CD4-positive, alpha-beta memory T cell (primary cell): ENCODE measurements at regions not wholly inside any gene's neighbourhood (a gene's known extent, or its start where the extent isn't known, plus 50 kb on each side); places are given as distances from the start of the nearest gene placed in this dataset.

Experiments used
- CTCF ChIA-PET: fragments of 350-600 bp; sonication (Branson Sonifier 250); formaldehyde crosslinking; loops from one replicate; lab custom pipeline; 2021; ENCODE audit warnings: inconsistent platforms; ENCODE audit not compliant: partially characterized antibody; lab: Charles Lee
- POLR2A ChIA-PET: fragments of 350-600 bp; sonication (Branson Sonifier 250); formaldehyde crosslinking; loops from one replicate; lab custom pipeline; 2021; ENCODE audit not compliant: partially characterized antibody; lab: Charles Lee
- DNase-seq, 5 donors: peaks; one replicate each; pipeline versions ENCODE4 v3.0.0 to v3.0.0-alpha.2; 2020 to 2022; ENCODE audit warnings: mixed read lengths in 1 of 5
- H3K27ac ChIP-seq: one replicate; pipeline ENCODE4 v1.7.0; 2013; ENCODE audit warnings: low read depth, low read length
- H3K27me3 ChIP-seq: 2 replicates; pipeline ENCODE4 v1.7.0; 2013; ENCODE audit warnings: mild to moderate bottlenecking, low read length, moderate library complexity; ENCODE audit not compliant: insufficient read depth
- H3K36me3 ChIP-seq: 2 replicates; pipeline ENCODE4 v1.7.0; 2013; ENCODE audit warnings: mild to moderate bottlenecking, low read length, moderate library complexity; ENCODE audit not compliant: insufficient read depth
- H3K4me1 ChIP-seq: 2 replicates; pipeline ENCODE4 v1.7.0; 2013; ENCODE audit warnings: mild to moderate bottlenecking, low read length, moderate library complexity; ENCODE audit not compliant: insufficient read depth
- H3K4me3 ChIP-seq, 2 donors: one replicate each; pipeline ENCODE4 v1.7.0; 2013; ENCODE audit warnings: low read length in 2 of 2, mild to moderate bottlenecking in 1 of 2
- H3K9me3 ChIP-seq, 2 donors: one replicate each; pipeline ENCODE4 v1.7.0; 2013; ENCODE audit warnings: low read length in 2 of 2, control low read depth in 1 of 2; ENCODE audit not compliant: control insufficient read depth in 1 of 2
- H3K27ac Mint-ChIP-seq, 7 donors: one replicate each; pipeline ENCODE4 v1.8.0; 2020 to 2021; ENCODE audit warnings: mixed read lengths in 7 of 7, mild to moderate bottlenecking in 6 of 7, inconsistent platforms in 3 of 7, moderate library complexity in 3 of 7
- H3K27me3 Mint-ChIP-seq, 2 donors: one replicate each; pipeline ENCODE4 v1.8.0; 2020 to 2021; ENCODE audit warnings: mixed read lengths in 2 of 2
- H3K36me3 Mint-ChIP-seq, 2 donors: one replicate each; pipeline ENCODE4 v1.8.0; 2020 to 2021; ENCODE audit warnings: mixed read lengths in 2 of 2, inconsistent platforms in 1 of 2, mild to moderate bottlenecking in 1 of 2
- H3K4me1 Mint-ChIP-seq, 4 donors: one replicate each; pipeline ENCODE4 v1.8.0; 2020 to 2021; ENCODE audit warnings: mixed read lengths in 4 of 4, mild to moderate bottlenecking in 1 of 4
- H3K4me3 Mint-ChIP-seq, 8 donors: one replicate each; pipeline ENCODE4 v1.8.0; 2020 to 2021; ENCODE audit warnings: mixed read lengths in 8 of 8, mild to moderate bottlenecking in 7 of 8, moderate library complexity in 6 of 8, inconsistent platforms in 3 of 8
- H3K9me3 Mint-ChIP-seq, 8 donors: one replicate each; pipeline ENCODE4 v1.8.0; 2020 to 2021; ENCODE audit warnings: mixed read lengths in 8 of 8, mild to moderate bottlenecking in 5 of 8, inconsistent platforms in 3 of 8, moderate library complexity in 1 of 8
- intact Hi-C: fragments of 100-400 bp; cut with micrococcal nuclease; formaldehyde crosslinking; loops from one replicate; pipeline ENCODE4 v1.15.1; 2023

GRCh38 chr2:120896126-120896525 lies 160.5 kb downstream of the GLI2 start:
- H3K4me3 ChIP-seq = no peak overlapping the region
- no peak for DNase-seq
- H3K36me3 ChIP-seq = no peaks in the 10 kb centered on the region
- Mint-ChIP-seq H3K27me3 (no peaks in the 10 kb centered on the region), H3K27ac (no peak overlapping the region), H3K9me3 (no peaks in the 10 kb centered on the region), H3K36me3 (no peaks in the 10 kb centered on the region), H3K4me1 (no peaks in the 10 kb centered on the region), H3K4me3 (no peak overlapping the region)
- no peaks in the 10 kb centered on the region for H3K27me3 ChIP-seq
- no peak overlapping the region for H3K27ac ChIP-seq
- intact Hi-C loops = no loop called here
- H3K4me1 ChIP-seq = no peaks in the 10 kb centered on the region
- POLR2A ChIA-PET = no interaction called here
- CTCF ChIA-PET = no interaction called here
- H3K9me3 ChIP-seq = no peaks in the 10 kb centered on the region

GRCh38 chr2:120896901-120897300 lies 161.2 kb downstream of the GLI2 start:
- no peaks in the 10 kb centered on the region for H3K27me3 ChIP-seq
- no peaks in the 10 kb centered on the region for H3K4me1 Mint-ChIP-seq
- POLR2A ChIA-PET = no interaction called here
- CTCF ChIA-PET = interaction anchor here (0.7 kb wide), 1 partner anchor 195 kb away, joined by 3 read pairs; no protein-coding TSS in a partner anchor
- no peaks in the 10 kb centered on the region for H3K36me3 Mint-ChIP-seq
- no peak overlapping the region for H3K4me3 ChIP-seq
- no peaks in the 10 kb centered on the region for H3K9me3 Mint-ChIP-seq
- H3K4me3 Mint-ChIP-seq = no peak overlapping the region
- no peaks in the 10 kb centered on the region for H3K4me1 ChIP-seq
- no peak overlapping the region for H3K27ac Mint-ChIP-seq
- no peak overlapping the region for H3K27ac ChIP-seq
- intact Hi-C loops = no loop called here
- H3K9me3 ChIP-seq = no peaks in the 10 kb centered on the region
- H3K27me3 Mint-ChIP-seq = no peaks in the 10 kb centered on the region
- no peaks in the 10 kb centered on the region for H3K36me3 ChIP-seq
- DNase-seq = no peak

GRCh38 chr2:120897399-120897798 lies 161.7 kb downstream of the GLI2 start:
- no peak overlapping the region for H3K4me3 ChIP-seq
- no peaks in the 10 kb centered on the region for H3K27me3 Mint-ChIP-seq
- POLR2A ChIA-PET = no interaction called here

GRCh38 chr2:120898496-120898895 lies 162.8 kb downstream of the GLI2 start:
- H3K4me1 ChIP-seq = no peaks in the 10 kb centered on the region
- no peak for DNase-seq
- no peaks in the 10 kb centered on the region for H3K36me3 Mint-ChIP-seq
- no peaks in the 10 kb centered on the region for H3K4me1 Mint-ChIP-seq
- ChIA-PET POLR2A (no interaction called here), CTCF (no interaction called here)
- H3K27me3 ChIP-seq = no peaks in the 10 kb centered on the region
- no peaks in the 10 kb centered on the region for H3K9me3 Mint-ChIP-seq
- H3K27ac ChIP-seq = no peak overlapping the region
- H3K4me3 ChIP-seq = no peak overlapping the region
- H3K27me3 Mint-ChIP-seq = no peaks in the 10 kb centered on the region
- no peak overlapping the region for H3K27ac Mint-ChIP-seq
- H3K4me3 Mint-ChIP-seq = no peak overlapping the region
- no peaks in the 10 kb centered on the region for H3K9me3 ChIP-seq
- no peaks in the 10 kb centered on the region for H3K36me3 ChIP-seq
- intact Hi-C loops = no loop called here

More at GRCh38 chr2:120897399-120897798, 161.7 kb downstream of the GLI2 start:
- no peaks in the 10 kb centered on the region for H3K9me3 Mint-ChIP-seq
- H3K36me3 ChIP-seq = no peaks in the 10 kb centered on the region
- no peaks in the 10 kb centered on the region for H3K4me1 Mint-ChIP-seq
- intact Hi-C loops = no loop called here
- H3K27me3 ChIP-seq = no peaks in the 10 kb centered on the region
- H3K9me3 ChIP-seq = no peaks in the 10 kb centered on the region
- H3K4me1 ChIP-seq = no peaks in the 10 kb centered on the region
- no peaks in the 10 kb centered on the region for H3K36me3 Mint-ChIP-seq
- DNase-seq = no peak
- CTCF ChIA-PET = no interaction called here
- H3K27ac ChIP-seq = no peak overlapping the region
- no peak overlapping the region for H3K27ac Mint-ChIP-seq
- H3K4me3 Mint-ChIP-seq = no peak overlapping the region

GRCh38 chr2:120898961-120899750 lies 163.5 kb downstream of the GLI2 start:
- no peaks in the 10 kb centered on the region for H3K9me3 ChIP-seq
- DNase-seq = no peak

GRCh38 chr2:120899771-120900170 lies 164.1 kb downstream of the GLI2 start:
- Mint-ChIP-seq H3K9me3 (no peaks in the 10 kb centered on the region), H3K27ac (no peak overlapping the region), H3K4me3 (no peak overlapping the region), H3K36me3 (no peaks in the 10 kb centered on the region), H3K27me3 (no peaks in the 10 kb centered on the region), H3K4me1 (no peaks in the 10 kb centered on the region)
- H3K9me3 ChIP-seq = no peaks in the 10 kb centered on the region
- no peaks in the 10 kb centered on the region for H3K27me3 ChIP-seq
- no peak overlapping the region for H3K27ac ChIP-seq
- intact Hi-C loops = no loop called here
- ChIA-PET CTCF (no interaction called here), POLR2A (no interaction called here)
- no peaks in the 10 kb centered on the region for H3K36me3 ChIP-seq
- no peak for DNase-seq
- H3K4me1 ChIP-seq = no peaks in the 10 kb centered on the region
- H3K4me3 ChIP-seq = no peak overlapping the region

More at GRCh38 chr2:120898961-120899750, 163.5 kb downstream of the GLI2 start:
- Histone ChIP-seq H3K27ac (no peak overlapping the region), H3K27me3 (no peaks in the 10 kb centered on the region), H3K36me3 (no peaks in the 10 kb centered on the region), H3K4me1 (no peaks in the 10 kb centered on the region), H3K4me3 (no peak overlapping the region)
- H3K9me3 Mint-ChIP-seq = no peaks in the 10 kb centered on the region
- H3K4me3 Mint-ChIP-seq = no peak overlapping the region
- POLR2A ChIA-PET = no interaction called here
- no peak overlapping the region for H3K27ac Mint-ChIP-seq
- no peaks in the 10 kb centered on the region for H3K27me3 Mint-ChIP-seq
- no peaks in the 10 kb centered on the region for H3K36me3 Mint-ChIP-seq
- CTCF ChIA-PET = no interaction called here
- no peaks in the 10 kb centered on the region for H3K4me1 Mint-ChIP-seq
- intact Hi-C loops = no loop called here

GRCh38 chr2:120901201-120901600 lies 165.5 kb downstream of the GLI2 start:
- ChIA-PET POLR2A (no interaction called here), CTCF (no interaction called here)
- H3K27me3 Mint-ChIP-seq = no peaks in the 10 kb centered on the region
- Histone ChIP-seq H3K9me3 (no peaks in the 10 kb centered on the region), H3K27me3 (no peaks in the 10 kb centered on the region), H3K4me3 (no peak overlapping the region), H3K36me3 (no peaks in the 10 kb centered on the region), H3K4me1 (no peaks in the 10 kb centered on the region), H3K27ac (no peak overlapping the region)
- H3K4me1 Mint-ChIP-seq = no peaks in the 10 kb centered on the region
- DNase-seq = no peak
- H3K36me3 Mint-ChIP-seq = no peaks in the 10 kb centered on the region
- H3K4me3 Mint-ChIP-seq = no peak overlapping the region
- no peaks in the 10 kb centered on the region for H3K9me3 Mint-ChIP-seq
- no peak overlapping the region for H3K27ac Mint-ChIP-seq
- intact Hi-C loops = no loop called here
